ENCODE measurements at regions not wholly inside any gene's neighbourhood (a gene's known extent, or its start where the extent isn't known, plus 50 kb on each side); places are given as distances from the start of the nearest gene placed in this dataset.

GRCh38 chr22:34738661-34739400, 327.1 kb upstream of the ISX start:
- Histone ChIP-seq H3K36me3 (replicated peaks; ENCODE audit: control insufficient read depth, insufficient read depth, low read length) (no peaks in the 10 kb centered on the region), H3K27me3 (ENCODE audit: control insufficient read depth, insufficient read depth, low read length) (no peaks in the 10 kb centered on the region), H3K4me3 (ENCODE audit: insufficient read depth, low read depth, low read length) (no peak overlapping the region)
- no peak for DNase-seq

GRCh38 chr22:34743110-34743751, 322.7 kb upstream of the ISX start:
- DNase-seq, result no peak
- no peaks in the 10 kb centered on the region for H3K27me3 ChIP-seq (ENCODE audit: control insufficient read depth, insufficient read depth, low read length)
- no peak overlapping the region for H3K4me3 ChIP-seq (ENCODE audit: insufficient read depth, low read depth, low read length)
- no peaks in the 10 kb centered on the region for H3K36me3 ChIP-seq (replicated peaks; ENCODE audit: control insufficient read depth, insufficient read depth, low read length)

- Histone ChIP-seq H3K36me3 (replicated peaks; ENCODE audit: control insufficient read depth, insufficient read depth, low read length) (no peaks in the 10 kb centered on the region), H3K27me3 (ENCODE audit: control insufficient read depth, insufficient read depth, low read length) (no peaks in the 10 kb centered on the region), H3K4me3 (ENCODE audit: insufficient read depth, low read depth, low read length) (no peak overlapping the region)
- DNase-seq, result no peak
Observed at GRCh38 chr22:34760276-34761008, 305.5 kb upstream of the ISX start.

GRCh38 chr22:34761111-34761510, 304.8 kb upstream of the ISX start:
- H3K4me3 ChIP-seq (ENCODE audit: insufficient read depth, low read depth, low read length), result no peak overlapping the region
- H3K36me3 ChIP-seq (replicated peaks; ENCODE audit: control insufficient read depth, insufficient read depth, low read length), result no peaks in the 10 kb centered on the region
- H3K27me3 ChIP-seq (ENCODE audit: control insufficient read depth, insufficient read depth, low read length), result no peaks in the 10 kb centered on the region
- no peak for DNase-seq

GRCh38 chr22:34763496-34763895, 302.5 kb upstream of the ISX start:
- Histone ChIP-seq H3K27me3 (ENCODE audit: control insufficient read depth, insufficient read depth, low read length) (no peaks in the 10 kb centered on the region), H3K36me3 (replicated peaks; ENCODE audit: control insufficient read depth, insufficient read depth, low read length) (no peaks in the 10 kb centered on the region), H3K4me3 (ENCODE audit: insufficient read depth, low read depth, low read length) (no peak overlapping the region)
- no peak for DNase-seq

GRCh38 chr22:34765115-34765514, 300.8 kb upstream of the ISX start:
- Histone ChIP-seq H3K27me3 (ENCODE audit: control insufficient read depth, insufficient read depth, low read length) (no peaks in the 10 kb centered on the region), H3K4me3 (ENCODE audit: insufficient read depth, low read depth, low read length) (no peak overlapping the region), H3K36me3 (replicated peaks; ENCODE audit: control insufficient read depth, insufficient read depth, low read length) (no peaks in the 10 kb centered on the region)
- no peak for DNase-seq

GRCh38 chr22:34769361-34769760, 296.6 kb upstream of the ISX start:
- H3K4me3 ChIP-seq (ENCODE audit: insufficient read depth, low read depth, low read length), result no peak overlapping the region
- no peak for DNase-seq
- no peaks in the 10 kb centered on the region for H3K36me3 ChIP-seq (replicated peaks; ENCODE audit: control insufficient read depth, insufficient read depth, low read length)
- no peaks in the 10 kb centered on the region for H3K27me3 ChIP-seq (ENCODE audit: control insufficient read depth, insufficient read depth, low read length)

GRCh38 chr22:34776817-34777216, 289.1 kb upstream of the ISX start:
- H3K4me3 ChIP-seq (ENCODE audit: insufficient read depth, low read depth, low read length), result no peak overlapping the region
- H3K27me3 ChIP-seq (ENCODE audit: control insufficient read depth, insufficient read depth, low read length), result no peaks in the 10 kb centered on the region
- no peak for DNase-seq
- no peaks in the 10 kb centered on the region for H3K36me3 ChIP-seq (replicated peaks; ENCODE audit: control insufficient read depth, insufficient read depth, low read length)

GRCh38 chr22:34781681-34782080, 284.3 kb upstream of the ISX start:
- Histone ChIP-seq H3K27me3 (ENCODE audit: control insufficient read depth, insufficient read depth, low read length) (no peaks in the 10 kb centered on the region), H3K36me3 (replicated peaks; ENCODE audit: control insufficient read depth, insufficient read depth, low read length) (no peaks in the 10 kb centered on the region), H3K4me3 (ENCODE audit: insufficient read depth, low read depth, low read length) (no peak overlapping the region)
- DNase-seq, result no peak

GRCh38 chr22:34783436-34783835, 282.5 kb upstream of the ISX start:
- H3K4me3 ChIP-seq (ENCODE audit: insufficient read depth, low read depth, low read length), result no peak overlapping the region
- H3K27me3 ChIP-seq (ENCODE audit: control insufficient read depth, insufficient read depth, low read length), result no peaks in the 10 kb centered on the region
- H3K36me3 ChIP-seq (replicated peaks; ENCODE audit: control insufficient read depth, insufficient read depth, low read length), result no peaks in the 10 kb centered on the region
- DNase-seq, result no peak

- Histone ChIP-seq H3K36me3 (replicated peaks; ENCODE audit: control insufficient read depth, insufficient read depth, low read length) (no peaks in the 10 kb centered on the region), H3K4me3 (ENCODE audit: insufficient read depth, low read depth, low read length) (no peak overlapping the region), H3K27me3 (ENCODE audit: control insufficient read depth, insufficient read depth, low read length) (no peaks in the 10 kb centered on the region)
- no peak for DNase-seq
Observed at GRCh38 chr22:34784056-34784455, 281.9 kb upstream of the ISX start.

GRCh38 chr22:34797826-34798225, 268.1 kb upstream of the ISX start:
- DNase-seq, result no peak
- no peak overlapping the region for H3K4me3 ChIP-seq (ENCODE audit: insufficient read depth, low read depth, low read length)
- no peaks in the 10 kb centered on the region; the same call in 1 of the 2 replicates for H3K36me3 ChIP-seq (replicated peaks; ENCODE audit: control insufficient read depth, insufficient read depth, low read length)
- H3K27me3 ChIP-seq (ENCODE audit: control insufficient read depth, insufficient read depth, low read length), result no peaks in the 10 kb centered on the region

- H3K27me3 ChIP-seq (ENCODE audit: control insufficient read depth, insufficient read depth, low read length), result no peaks in the 10 kb centered on the region
- DNase-seq, result no peak
- H3K36me3 ChIP-seq (replicated peaks; ENCODE audit: control insufficient read depth, insufficient read depth, low read length), result no peaks in the 10 kb centered on the region; the same call in 1 of the 2 replicates
- no peak overlapping the region for H3K4me3 ChIP-seq (ENCODE audit: insufficient read depth, low read depth, low read length)
Observed at GRCh38 chr22:34798605-34799004, 267.4 kb upstream of the ISX start.

- Histone ChIP-seq H3K4me3 (ENCODE audit: insufficient read depth, low read depth, low read length) (no peak overlapping the region), H3K27me3 (ENCODE audit: control insufficient read depth, insufficient read depth, low read length) (no peaks in the 10 kb centered on the region), H3K36me3 (replicated peaks; ENCODE audit: control insufficient read depth, insufficient read depth, low read length) (no peaks in the 10 kb centered on the region; the same call in 1 of the 2 replicates)
- no peak for DNase-seq
Observed at GRCh38 chr22:34800260-34800980, 265.5 kb upstream of the ISX start.

All from H7 (cell line).